ENCODE measurements at regions not wholly inside any gene's neighbourhood (a gene's known extent, or its start where the extent isn't known, plus 50 kb on each side); places are given as distances from the start of the nearest gene placed in this dataset.
"Not testable (repeated sequence)": the region's sequence is repeated elsewhere in the genome, so short reads cannot be mapped to it uniquely, and the experiment has no call there.

- no peak overlapping the region for H3K4me2 ChIP-seq (ENCODE audit: extremely low read depth, insufficient read depth, low read length)
- H3K27ac ChIP-seq (ENCODE audit: insufficient read depth, low read length) = no peak overlapping the region
- no peak for TF ChIP-seq CTCF (conservative IDR thresholded peaks at IDR 0.05 in 1 of 2, IDR thresholded peaks at IDR 0.05 in 1 of 2; ENCODE audit: low read depth in 1 of 2, low read length in 2 of 2)
- TF ChIP-seq EZH2 (IDR thresholded peaks at IDR 0.05; ENCODE audit: low read length, missing control alignments) = no peak
Measured at GRCh38 chr9:22173908-22174307, 164.8 kb upstream of the CDKN2B start.

DNA sequence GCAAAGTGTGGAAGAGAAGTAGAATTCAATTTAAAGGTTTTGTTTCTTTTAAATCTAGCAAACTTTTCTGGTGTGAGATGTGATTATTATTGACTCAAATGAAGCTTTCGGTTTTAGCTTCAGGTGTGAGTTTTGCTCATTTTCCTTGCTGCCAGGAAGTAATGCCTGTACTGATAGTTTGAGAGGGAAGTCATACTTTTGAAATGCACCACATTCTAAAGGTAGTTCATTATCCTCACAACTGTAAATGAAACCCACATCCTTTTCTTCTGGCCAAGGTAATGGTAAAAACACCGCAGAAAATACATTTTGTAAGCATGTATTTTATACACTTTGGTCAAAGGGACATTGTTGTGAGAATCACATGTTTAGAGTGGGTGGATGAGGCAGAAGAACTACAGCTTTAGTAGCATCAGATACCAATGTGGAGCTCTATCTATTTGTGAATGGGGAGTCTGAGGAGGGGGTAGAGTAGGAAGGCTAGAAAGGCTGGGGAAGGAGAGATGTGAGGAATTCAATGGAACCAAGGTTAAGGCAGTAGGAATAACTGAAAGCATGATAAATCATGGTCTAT lies 167.0 kb upstream of the CDKN2B start:
- H2AFZ ChIP-seq (ENCODE audit: low read length) = no peak overlapping the region
- TF ChIP-seq EZH2 (IDR thresholded peaks at IDR 0.05; ENCODE audit: low read length, missing control alignments) (no peak), CTCF (conservative IDR thresholded peaks at IDR 0.05 in 1 of 2, IDR thresholded peaks at IDR 0.05 in 1 of 2; ENCODE audit: low read depth in 1 of 2, low read length in 2 of 2) (no peak)
- no peaks in the 10 kb centered on the region for H3K36me3 ChIP-seq (ENCODE audit: control insufficient read depth, insufficient read depth, low read length)
- no peaks in the 10 kb centered on the region for H4K20me1 ChIP-seq (ENCODE audit: control insufficient read depth, extremely low read depth, insufficient read depth, low read length)
- no peaks in the 10 kb centered on the region for H3K9me3 ChIP-seq (ENCODE audit: control insufficient read depth, insufficient read depth, low read depth, low read length)
- H3K79me2 ChIP-seq (ENCODE audit: control insufficient read depth, insufficient read depth, low read length) = no peaks in the 10 kb centered on the region
- H3K4me1 ChIP-seq (ENCODE audit: control insufficient read depth, extremely low read depth, insufficient read depth, low read length) = no peaks in the 10 kb centered on the region
- H3K27ac ChIP-seq (ENCODE audit: insufficient read depth, low read length) = no peak overlapping the region
- H3K4me3 ChIP-seq (replicated peaks in 1 of 4; ENCODE audit: control extremely low read depth in 1 of 4, insufficient read depth in 1 of 4, low read depth in 3 of 4, low read length in 4 of 4) = no peak overlapping the region
- no peak overlapping the region for H3K9ac ChIP-seq (ENCODE audit: insufficient read depth, low read length)
- no peak for DNase-seq (ENCODE audit: low read depth in 2 of 2)
- H3K4me2 ChIP-seq (ENCODE audit: extremely low read depth, insufficient read depth, low read length) = no peak overlapping the region
- no peaks in the 10 kb centered on the region for H3K27me3 ChIP-seq (ENCODE audit: control insufficient read depth, insufficient read depth, low read length)

More at GRCh38 chr9:22173908-22174307, 164.8 kb upstream of the CDKN2B start:
- no peak overlapping the region for H2AFZ ChIP-seq (ENCODE audit: low read length)
- no peak overlapping the region for H3K9ac ChIP-seq (ENCODE audit: insufficient read depth, low read length)
- no peaks in the 10 kb centered on the region for H3K79me2 ChIP-seq (ENCODE audit: control insufficient read depth, insufficient read depth, low read length)
- H3K27me3 ChIP-seq (ENCODE audit: control insufficient read depth, insufficient read depth, low read length) = no peaks in the 10 kb centered on the region
- no peak for DNase-seq (ENCODE audit: low read depth in 2 of 2)
- H3K9me3 ChIP-seq (ENCODE audit: control insufficient read depth, insufficient read depth, low read depth, low read length) = no peaks in the 10 kb centered on the region
- H4K20me1 ChIP-seq (ENCODE audit: control insufficient read depth, extremely low read depth, insufficient read depth, low read length) = no peaks in the 10 kb centered on the region
- no peak overlapping the region for H3K4me3 ChIP-seq (replicated peaks in 1 of 4; ENCODE audit: control extremely low read depth in 1 of 4, insufficient read depth in 1 of 4, low read depth in 3 of 4, low read length in 4 of 4)
- H3K4me1 ChIP-seq (ENCODE audit: control insufficient read depth, extremely low read depth, insufficient read depth, low read length) = peaks cover 2% of the 10 kb centered on the region
- no peaks in the 10 kb centered on the region for H3K36me3 ChIP-seq (ENCODE audit: control insufficient read depth, insufficient read depth, low read length)

- not testable (repeated sequence) for DNase-seq (ENCODE audit: low read depth in 2 of 2); H2AFZ ChIP-seq (ENCODE audit: low read length); H3K4me3 ChIP-seq (replicated peaks in 1 of 4; ENCODE audit: control extremely low read depth in 1 of 4, insufficient read depth in 1 of 4, low read depth in 3 of 4, low read length in 4 of 4); H3K4me2 ChIP-seq (ENCODE audit: extremely low read depth, insufficient read depth, low read length); H4K20me1 ChIP-seq (ENCODE audit: control insufficient read depth, extremely low read depth, insufficient read depth, low read length); H3K27ac ChIP-seq (ENCODE audit: insufficient read depth, low read length); H3K27me3 ChIP-seq (ENCODE audit: control insufficient read depth, insufficient read depth, low read length); H3K9ac ChIP-seq (ENCODE audit: insufficient read depth, low read length); H3K36me3 ChIP-seq (ENCODE audit: control insufficient read depth, insufficient read depth, low read length); H3K4me1 ChIP-seq (ENCODE audit: control insufficient read depth, extremely low read depth, insufficient read depth, low read length); H3K79me2 ChIP-seq (ENCODE audit: control insufficient read depth, insufficient read depth, low read length); H3K9me3 ChIP-seq (ENCODE audit: control insufficient read depth, insufficient read depth, low read depth, low read length)
Measured at GRCh38 chr9:22181021-22181420, 171.9 kb upstream of the CDKN2B start.

All from fibroblast of lung (primary cell).